ENCODE measurements at regions not wholly inside any gene's neighbourhood (a gene's known extent, or its start where the extent isn't known, plus 50 kb on each side); places are given as distances from the start of the nearest gene placed in this dataset.

GRCh38 chr20:21826976-21827375, 121.5 kb downstream of the PAX1 start:
- Histone ChIP-seq H2AFZ (ENCODE audit: low read length) (peak overlapping the region; percentile 72), H3K23ac (ENCODE audit: insufficient read length, low read depth, low read length) (no peak overlapping the region), H4K91ac (ENCODE audit: insufficient read length, low read depth, low read length) (no peak overlapping the region), H3K27me3 (ENCODE audit: insufficient read depth, low read length) (no peaks in the 10 kb centered on the region), H3K79me1 (ENCODE audit: insufficient read depth, low read depth, low read length, poor library complexity, severe bottlenecking) (no peaks in the 10 kb centered on the region), H2BK12ac (ENCODE audit: insufficient read length, low read depth, low read length) (no peak overlapping the region), H4K8ac (replicated peaks; ENCODE audit: insufficient read length, low read depth, low read length) (no peak overlapping the region), H3T11ph (ENCODE audit: low read length) (no peak overlapping the region), H3K4me2 (ENCODE audit: insufficient read depth, insufficient read length, low read length) (no peak overlapping the region), H4K20me1 (ENCODE audit: control insufficient read depth, insufficient read depth, insufficient read length) (no peaks in the 10 kb centered on the region), H3K56ac (ENCODE audit: insufficient read length, low read depth, low read length) (no peak overlapping the region), H2BK120ac (ENCODE audit: low read depth, low read length, poor library complexity, severe bottlenecking) (no peak overlapping the region), H2BK5ac (ENCODE audit: insufficient read length, low read length) (peak overlapping the region; percentile 50), H3K9me3 (ENCODE audit: control insufficient read depth, low read depth, low read length) (no peaks in the 10 kb centered on the region), H3K27ac (ENCODE audit: insufficient read length, low read depth, low read length) (no peak overlapping the region), H2BK15ac (ENCODE audit: low read depth, low read length) (no peak overlapping the region), H3K14ac (ENCODE audit: insufficient read depth, low read length) (no peak overlapping the region; the same call in 1 of the 2 replicates), H4K5ac (ENCODE audit: insufficient read length, low read depth, low read length) (no peak overlapping the region), H3K79me2 (ENCODE audit: insufficient read depth, low read length) (no peaks in the 10 kb centered on the region), H3K4me1 (ENCODE audit: insufficient read depth, low read length) (no peaks in the 10 kb centered on the region), H3K18ac (ENCODE audit: insufficient read length, low read depth, low read length) (peak overlapping the region; percentile 7), H2BK20ac (ENCODE audit: low read depth, low read length, poor library complexity, severe bottlenecking) (no peak overlapping the region), H3K9ac (ENCODE audit: extremely low read depth, insufficient read length, low read length) (no peak overlapping the region), H3K4ac (ENCODE audit: low read depth, low read length) (no peak overlapping the region), H3K23me2 (ENCODE audit: insufficient read length, low read depth, low read length, poor library complexity, severe bottlenecking) (no peaks in the 10 kb centered on the region), H2AK5ac (ENCODE audit: insufficient read length, low read length) (no peak overlapping the region)
- Mint-ChIP-seq H3K9me3 (no peaks in the 10 kb centered on the region), H3K4me3 (no peak overlapping the region), H3K27me3 (ENCODE audit: low read depth) (no peaks in the 10 kb centered on the region; the same call in 1 of the 2 replicates), H3K4me1 (peaks cover 8 to 11% of the 10 kb centered on the region in 2 experiments; a peak in 3 of 4 replicates), H3K27ac (no peak overlapping the region), H3K36me3 (ENCODE audit: insufficient read depth in 1 of 3, low read depth in 3 of 3) (no peaks in the 10 kb centered on the region)
- no CpG with 5 or more reads among the region's 9 CpGs for WGBS (ENCODE audit: extremely low coverage, insufficient read length, low lambda C conversion rate)
- peak; percentile 58 for DNase-seq
- no peak for TF ChIP-seq CTCF (conservative IDR thresholded peaks at IDR 0.05)

All from H9 (cell line).